ENCODE measurements at regions not wholly inside any gene's neighbourhood (a gene's known extent, or its start where the extent isn't known, plus 50 kb on each side); places are given as distances from the start of the nearest gene placed in this dataset.

- Histone ChIP-seq H4K20me1 (ENCODE audit: low read length) (no peaks in the 10 kb centered on the region), H3K9me2 (replicated peaks; ENCODE audit: low read length) (no peaks in the 10 kb centered on the region), H3K9me3 (ENCODE audit: low read length) (no peaks in the 10 kb centered on the region), H2AFZ (ENCODE audit: low read length) (no peak overlapping the region), H3K36me3 (ENCODE audit: low read depth, low read length) (no peaks in the 10 kb centered on the region), H3K9ac (ENCODE audit: low read length) (no peak overlapping the region), H3K27me3 (ENCODE audit: low read length) (0 out of 2 replicates have a peak, but pooled peaks cover 4% of the 10 kb centered on the region), H3K27ac (ENCODE audit: low read length) (no peak overlapping the region), H3K79me2 (ENCODE audit: low read length) (no peaks in the 10 kb centered on the region), H3F3A (ENCODE audit: low read length, unreplicated experiment) (no peaks in the 10 kb centered on the region), H3K4me1 (ENCODE audit: insufficient read depth, low read length) (no peaks in the 10 kb centered on the region), H3K4me3 (ENCODE audit: low read length) (no peak overlapping the region), H3K4me2 (ENCODE audit: low read length) (no peak overlapping the region)
- ATAC-seq (no peak), DNase-seq (no peak)
- TF ChIP-seq EZH2 (IDR thresholded peaks at IDR 0.05; ENCODE audit: low read length, unreplicated experiment) (no peak), EZH2phosphoT487 (IDR thresholded peaks at IDR 0.05; ENCODE audit: borderline replicate concordance, low read length) (no peak), CTCF (conservative IDR thresholded peaks at IDR 0.05; ENCODE audit: low read depth, low read length) (no peak)
- ChIA-PET CTCF (no interaction called here), POLR2A (ENCODE audit: unreplicated experiment) (no interaction called here)
- intact Hi-C loops (cut with micrococcal nuclease): no loop called here
- no TSS peak for BruUV-seq (replicated peaks)
Observed at GRCh38 chr6:126770176-126770575, 348.3 kb upstream of the RSPO3 start.

- BruUV-seq (replicated peaks): no TSS peak
Observed at GRCh38 chr6:126773112-126773805, 345.2 kb upstream of the RSPO3 start.

More at GRCh38 chr6:126773112-126773805, 345.2 kb upstream of the RSPO3 start:
- CTCF ChIA-PET: no interaction called here
- H3K9me3 ChIP-seq (ENCODE audit: low read length): no peaks in the 10 kb centered on the region
- no peak overlapping the region for H3K4me2 ChIP-seq (ENCODE audit: low read length)
- DNase-seq: no peak
- intact Hi-C loops (cut with micrococcal nuclease): no loop called here
- 0 out of 2 replicates have a peak, but pooled peaks cover 4% of the 10 kb centered on the region for H3K27me3 ChIP-seq (ENCODE audit: low read length)
- no peaks in the 10 kb centered on the region for H3F3A ChIP-seq (ENCODE audit: low read length, unreplicated experiment)
- TF ChIP-seq CTCF (conservative IDR thresholded peaks at IDR 0.05; ENCODE audit: low read depth, low read length) (no peak), EZH2 (IDR thresholded peaks at IDR 0.05; ENCODE audit: low read length, unreplicated experiment) (no peak), EZH2phosphoT487 (IDR thresholded peaks at IDR 0.05; ENCODE audit: borderline replicate concordance, low read length) (no peak)
- H4K20me1 ChIP-seq (ENCODE audit: low read length): no peaks in the 10 kb centered on the region
- no peaks in the 10 kb centered on the region for H3K4me1 ChIP-seq (ENCODE audit: insufficient read depth, low read length)
- H3K9me2 ChIP-seq (replicated peaks; ENCODE audit: low read length): no peaks in the 10 kb centered on the region
- POLR2A ChIA-PET (ENCODE audit: unreplicated experiment): no interaction called here
- no peak for ATAC-seq
- H3K4me3 ChIP-seq (ENCODE audit: low read length): no peak overlapping the region
- no peak overlapping the region for H3K27ac ChIP-seq (ENCODE audit: low read length)
- no peaks in the 10 kb centered on the region for H3K79me2 ChIP-seq (ENCODE audit: low read length)
- H2AFZ ChIP-seq (ENCODE audit: low read length): no peak overlapping the region
- H3K36me3 ChIP-seq (ENCODE audit: low read depth, low read length): no peaks in the 10 kb centered on the region
- H3K9ac ChIP-seq (ENCODE audit: low read length): no peak overlapping the region
